ENCODE measurements at regions not wholly inside any gene's neighbourhood (a gene's known extent, or its start where the extent isn't known, plus 50 kb on each side); places are given as distances from the start of the nearest gene placed in this dataset.

GRCh38 chr4:155616117-155616516 lies 50.5 kb upstream of the GUCY1A1 start:
- DNase-seq (ENCODE audit: low read depth in 1 of 2, low spot score in 1 of 2) = no peak

- no peak for DNase-seq (ENCODE audit: low read depth in 1 of 2, low spot score in 1 of 2)
These were observed 51.4 kb upstream of the GUCY1A1 start for GRCh38 chr4:155615081-155615887.

GRCh38 chr4:155614111-155614762 lies 52.4 kb upstream of the GUCY1A1 start:
- DNase-seq (ENCODE audit: low read depth in 1 of 2, low spot score in 1 of 2) = no peak

GRCh38 chr4:155612074-155612473 lies 54.6 kb upstream of the GUCY1A1 start:
- no peak for DNase-seq (ENCODE audit: low read depth in 1 of 2, low spot score in 1 of 2)

- DNase-seq (ENCODE audit: low read depth in 1 of 2, low spot score in 1 of 2) = no peak
These were observed 55.1 kb upstream of the GUCY1A1 start for GRCh38 chr4:155611501-155611900.

GRCh38 chr4:155610143-155610542 lies 56.5 kb upstream of the GUCY1A1 start:
- no peak for DNase-seq (ENCODE audit: low read depth in 1 of 2, low spot score in 1 of 2)

- no peak for DNase-seq (ENCODE audit: low read depth in 1 of 2, low spot score in 1 of 2)
These were observed 57.1 kb upstream of the GUCY1A1 start for GRCh38 chr4:155609455-155610059.

- no peak for DNase-seq (ENCODE audit: low read depth in 1 of 2, low spot score in 1 of 2)
These were observed 58.3 kb upstream of the GUCY1A1 start for GRCh38 chr4:155608225-155608885.

- no peak for DNase-seq (ENCODE audit: low read depth in 1 of 2, low spot score in 1 of 2)
These were observed 59.2 kb upstream of the GUCY1A1 start for GRCh38 chr4:155607481-155607880.

GRCh38 chr4:155604718-155605626 lies 61.7 kb upstream of the GUCY1A1 start:
- DNase-seq (ENCODE audit: low read depth in 1 of 2, low spot score in 1 of 2) = no peak

- DNase-seq (ENCODE audit: low read depth in 1 of 2, low spot score in 1 of 2) = no peak
These were observed 63.2 kb upstream of the GUCY1A1 start for GRCh38 chr4:155603360-155603891.

- DNase-seq (ENCODE audit: low read depth in 1 of 2, low spot score in 1 of 2) = no peak
These were observed 64.1 kb upstream of the GUCY1A1 start for GRCh38 chr4:155602351-155603140.

GRCh38 chr4:155600244-155600643 lies 66.4 kb upstream of the GUCY1A1 start:
- DNase-seq (ENCODE audit: low read depth in 1 of 2, low spot score in 1 of 2) = no peak

- DNase-seq (ENCODE audit: low read depth in 1 of 2, low spot score in 1 of 2) = no peak
These were observed 67.1 kb upstream of the GUCY1A1 start for GRCh38 chr4:155599596-155599995.

GRCh38 chr4:155599085-155599484 lies 67.6 kb upstream of the GUCY1A1 start:
- DNase-seq (ENCODE audit: low read depth in 1 of 2, low spot score in 1 of 2) = no peak

GRCh38 chr4:155597933-155598451 lies 68.7 kb upstream of the GUCY1A1 start:
- DNase-seq (ENCODE audit: low read depth in 1 of 2, low spot score in 1 of 2) = no peak

- DNase-seq (ENCODE audit: low read depth in 1 of 2, low spot score in 1 of 2) = no peak
These were observed 69.4 kb upstream of the GUCY1A1 start for GRCh38 chr4:155597281-155597680.

GRCh38 chr4:155593793-155594192 lies 72.9 kb upstream of the GUCY1A1 start:
- DNase-seq (ENCODE audit: low read depth in 1 of 2, low spot score in 1 of 2) = no peak

- no peak for DNase-seq (ENCODE audit: low read depth in 1 of 2, low spot score in 1 of 2)
These were observed 73.7 kb upstream of the GUCY1A1 start for GRCh38 chr4:155592938-155593297.
